Choroid plexus epithelial cell (primary cell): ENCODE measurements at regions not wholly inside any gene's neighbourhood (a gene's known extent, or its start where the extent isn't known, plus 50 kb on each side); places are given as distances from the start of the nearest gene placed in this dataset.
"Not testable (repeated sequence)": the region's sequence is repeated elsewhere in the genome, so short reads cannot be mapped to it uniquely, and the experiment has no call there.

Source experiments
- DNase-seq: peaks from one replicate; pipeline ENCODE4 v3.0.0-alpha.2; 2010; ENCODE audit warnings: low read depth
- H3K4me3 ChIP-seq: 2 replicates; pipeline ENCODE4 v1.5.1; 2011; ENCODE audit warnings: low read depth, mild to moderate bottlenecking, control low read depth, low read length, moderate library complexity
- TF ChIP-seq, protein P1 (sequence below): conservative IDR thresholded peaks from 2 replicates; pipeline ENCODE4 v1.5.1; 2011; ENCODE audit warnings: low read depth, mild to moderate bottlenecking, control low read depth, inconsistent platforms, low read length, moderate library complexity

GRCh38 chr3:157589211-157589610 is 86.0 kb upstream of the VEPH1 start:
- TF ChIP-seq, protein P1, sequence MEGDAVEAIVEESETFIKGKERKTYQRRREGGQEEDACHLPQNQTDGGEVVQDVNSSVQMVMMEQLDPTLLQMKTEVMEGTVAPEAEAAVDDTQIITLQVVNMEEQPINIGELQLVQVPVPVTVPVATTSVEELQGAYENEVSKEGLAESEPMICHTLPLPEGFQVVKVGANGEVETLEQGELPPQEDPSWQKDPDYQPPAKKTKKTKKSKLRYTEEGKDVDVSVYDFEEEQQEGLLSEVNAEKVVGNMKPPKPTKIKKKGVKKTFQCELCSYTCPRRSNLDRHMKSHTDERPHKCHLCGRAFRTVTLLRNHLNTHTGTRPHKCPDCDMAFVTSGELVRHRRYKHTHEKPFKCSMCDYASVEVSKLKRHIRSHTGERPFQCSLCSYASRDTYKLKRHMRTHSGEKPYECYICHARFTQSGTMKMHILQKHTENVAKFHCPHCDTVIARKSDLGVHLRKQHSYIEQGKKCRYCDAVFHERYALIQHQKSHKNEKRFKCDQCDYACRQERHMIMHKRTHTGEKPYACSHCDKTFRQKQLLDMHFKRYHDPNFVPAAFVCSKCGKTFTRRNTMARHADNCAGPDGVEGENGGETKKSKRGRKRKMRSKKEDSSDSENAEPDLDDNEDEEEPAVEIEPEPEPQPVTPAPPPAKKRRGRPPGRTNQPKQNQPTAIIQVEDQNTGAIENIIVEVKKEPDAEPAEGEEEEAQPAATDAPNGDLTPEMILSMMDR = no peak
- no peak for DNase-seq
- no peak overlapping the region for H3K4me3 ChIP-seq

DNA sequence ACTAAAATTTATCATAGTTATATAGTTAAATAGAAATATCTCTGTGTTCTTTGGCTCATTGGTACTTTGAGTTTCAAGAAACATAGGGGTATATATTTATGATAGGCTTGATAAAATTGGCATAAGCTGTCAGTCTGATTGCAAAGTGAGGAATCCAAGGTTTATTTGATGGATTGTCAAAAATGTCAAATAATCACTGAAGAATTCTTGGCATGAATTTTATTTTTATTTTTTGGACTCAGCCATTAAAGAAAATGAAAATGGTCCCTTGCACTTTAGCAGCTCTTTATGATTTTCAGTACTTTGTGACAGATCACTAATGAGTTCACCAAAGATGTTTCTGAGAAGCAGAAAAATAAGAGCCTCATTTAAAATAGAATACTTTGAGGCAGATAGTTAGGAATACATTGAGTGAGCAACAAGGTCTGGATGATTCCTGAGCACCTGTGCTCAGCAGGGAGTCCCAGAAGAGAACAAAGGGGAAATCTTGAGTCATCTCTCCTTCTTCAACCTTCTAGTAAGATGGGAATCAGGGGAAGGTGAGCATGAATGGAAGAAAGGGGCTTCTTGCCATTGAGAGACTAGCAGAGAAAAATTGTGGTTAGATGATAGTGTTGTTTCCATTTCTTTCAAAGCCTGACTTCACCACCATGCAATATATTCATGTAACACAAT is 85.3 kb upstream of the VEPH1 start:
- TF ChIP-seq, protein P1 = no peak
- H3K4me3 ChIP-seq = no peak overlapping the region
- DNase-seq = no peak

- no peak for DNase-seq
- TF ChIP-seq, protein P1 = no peak
Measured at GRCh38 chr3:157586293-157586692, 83.1 kb upstream of the VEPH1 start.

DNA sequence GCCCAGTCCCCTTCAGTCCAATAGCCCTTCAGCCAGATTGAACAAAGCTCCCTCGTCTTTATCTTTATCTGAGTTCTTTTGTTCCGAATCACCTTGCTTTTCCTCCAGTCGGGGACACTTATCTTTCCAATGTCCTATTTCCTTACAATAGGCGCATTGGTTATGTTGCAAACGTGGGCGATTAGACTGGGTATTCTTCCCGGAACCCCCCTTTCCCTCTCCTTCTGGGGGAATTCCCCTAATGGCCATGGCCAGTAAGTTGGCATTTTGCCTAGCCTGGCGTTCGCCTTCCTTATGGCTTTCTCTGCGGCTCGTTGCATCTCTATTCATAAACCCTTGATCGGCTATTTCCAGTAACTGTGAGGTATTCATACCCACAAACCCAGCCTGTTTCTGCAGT is 82.2 kb upstream of the VEPH1 start:
- no peak overlapping the region for H3K4me3 ChIP-seq
- no peak for DNase-seq
- TF ChIP-seq, protein P1 = no peak

More at GRCh38 chr3:157586293-157586692, 83.1 kb upstream of the VEPH1 start:
- H3K4me3 ChIP-seq = no peak overlapping the region

- TF ChIP-seq, protein P1 = no peak
- no peak for DNase-seq
- no peak overlapping the region for H3K4me3 ChIP-seq
Measured at GRCh38 chr3:157582637-157582973, 79.4 kb upstream of the VEPH1 start.

- DNase-seq, H3K4me3 ChIP-seq: not testable (repeated sequence)
Measured at GRCh38 chr3:157581956-157582636, 78.9 kb upstream of the VEPH1 start.

- TF ChIP-seq, protein P1 = no peak
- DNase-seq = peak; percentile 47
- H3K4me3 ChIP-seq = no peak overlapping the region
Measured at GRCh38 chr3:157581371-157581770, 78.2 kb upstream of the VEPH1 start.
